ENCODE measurements at regions not wholly inside any gene's neighbourhood (a gene's known extent, or its start where the extent isn't known, plus 50 kb on each side); places are given as distances from the start of the nearest gene placed in this dataset.

- Histone ChIP-seq H3K9ac (ENCODE audit: low read length) (no peak overlapping the region), H3K4me2 (ENCODE audit: low read length) (no peak overlapping the region), H3K27ac (ENCODE audit: low read depth, low read length) (no peak overlapping the region), H3K4me3 (ENCODE audit: insufficient read depth, low read depth, low read length) (no peak overlapping the region), H3K4me1 (ENCODE audit: insufficient read depth, low read length) (no peaks in the 10 kb centered on the region), H2AFZ (ENCODE audit: low read depth, low read length) (no peak overlapping the region), H4K20me1 (ENCODE audit: insufficient read depth, low read length) (no peaks in the 10 kb centered on the region), H3K9me3 (ENCODE audit: insufficient read depth, low read depth, low read length) (peaks cover 13% of the 10 kb centered on the region), H3K79me2 (ENCODE audit: insufficient read depth, low read length) (no peaks in the 10 kb centered on the region), H3K27me3 (ENCODE audit: insufficient read depth, low read length) (no peaks in the 10 kb centered on the region), H3K36me3 (ENCODE audit: insufficient read depth, low read length) (no peaks in the 10 kb centered on the region)
- TF ChIP-seq EZH2 (IDR thresholded peaks at IDR 0.05; ENCODE audit: insufficient read depth, low read length) = no peak
- TF ChIP-seq, protein P1, sequence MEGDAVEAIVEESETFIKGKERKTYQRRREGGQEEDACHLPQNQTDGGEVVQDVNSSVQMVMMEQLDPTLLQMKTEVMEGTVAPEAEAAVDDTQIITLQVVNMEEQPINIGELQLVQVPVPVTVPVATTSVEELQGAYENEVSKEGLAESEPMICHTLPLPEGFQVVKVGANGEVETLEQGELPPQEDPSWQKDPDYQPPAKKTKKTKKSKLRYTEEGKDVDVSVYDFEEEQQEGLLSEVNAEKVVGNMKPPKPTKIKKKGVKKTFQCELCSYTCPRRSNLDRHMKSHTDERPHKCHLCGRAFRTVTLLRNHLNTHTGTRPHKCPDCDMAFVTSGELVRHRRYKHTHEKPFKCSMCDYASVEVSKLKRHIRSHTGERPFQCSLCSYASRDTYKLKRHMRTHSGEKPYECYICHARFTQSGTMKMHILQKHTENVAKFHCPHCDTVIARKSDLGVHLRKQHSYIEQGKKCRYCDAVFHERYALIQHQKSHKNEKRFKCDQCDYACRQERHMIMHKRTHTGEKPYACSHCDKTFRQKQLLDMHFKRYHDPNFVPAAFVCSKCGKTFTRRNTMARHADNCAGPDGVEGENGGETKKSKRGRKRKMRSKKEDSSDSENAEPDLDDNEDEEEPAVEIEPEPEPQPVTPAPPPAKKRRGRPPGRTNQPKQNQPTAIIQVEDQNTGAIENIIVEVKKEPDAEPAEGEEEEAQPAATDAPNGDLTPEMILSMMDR (IDR thresholded peaks at IDR 0.05; ENCODE audit: insufficient read depth, low read depth, low read length) = no peak
- no peak overlapping the region for H3K4me3 Mint-ChIP-seq (ENCODE audit: unreplicated experiment)
- peaks cover 5% of the 10 kb centered on the region for H3K9me3 Mint-ChIP-seq (ENCODE audit: unreplicated experiment)
- H3K36me3 Mint-ChIP-seq (ENCODE audit: low read depth, unreplicated experiment) = no peaks in the 10 kb centered on the region
- H3K4me1 Mint-ChIP-seq (ENCODE audit: low read depth, unreplicated experiment) = peaks cover 14% of the 10 kb centered on the region
- H3K27me3 Mint-ChIP-seq (ENCODE audit: low read depth, unreplicated experiment) = peaks cover 34% of the 10 kb centered on the region
- DNase-seq (ENCODE audit: low read depth) (no peak), FAIRE-seq (no peak)
- no peak overlapping the region for H3K27ac Mint-ChIP-seq (ENCODE audit: unreplicated experiment)
Measured at GRCh38 chr6:168838037-168838399, 397.0 kb downstream of the SMOC2 start.

DNA sequence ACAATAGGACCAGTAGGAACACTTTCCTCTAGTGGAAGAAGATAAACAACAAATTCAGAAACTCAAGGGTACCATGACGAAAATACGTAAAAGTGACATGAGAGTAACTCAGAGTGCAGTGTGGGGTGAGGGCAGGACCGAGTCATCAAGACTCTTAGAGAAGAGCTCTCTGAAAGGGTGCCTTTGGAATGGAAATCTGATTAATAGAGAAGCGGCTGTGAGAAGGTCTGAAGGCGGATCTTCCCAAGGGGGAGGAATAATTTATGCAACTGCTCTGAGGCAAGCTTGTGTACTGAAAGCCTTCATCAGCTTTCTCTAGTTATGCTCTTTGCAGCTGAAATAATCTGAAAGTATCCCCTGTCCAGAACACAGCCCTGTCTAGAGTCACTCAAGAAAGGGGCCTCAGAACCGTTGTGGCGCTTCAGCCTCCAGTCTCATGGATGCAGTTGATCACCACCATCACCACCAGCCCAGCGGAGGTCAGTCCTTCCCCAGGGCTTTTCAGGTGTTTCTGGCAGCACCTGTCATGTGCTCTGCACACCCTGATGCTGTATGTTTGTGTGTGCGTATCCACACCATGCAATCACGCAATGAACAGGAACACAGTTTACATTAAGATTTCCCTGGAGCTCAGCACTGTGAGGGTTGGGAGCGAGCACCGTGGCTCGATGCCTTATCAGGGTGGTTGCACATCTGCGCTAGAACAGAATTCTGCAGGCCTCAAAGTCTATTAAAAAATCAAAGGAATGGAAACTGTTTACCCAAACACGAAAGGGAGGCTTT is 396.5 kb downstream of the SMOC2 start:
- DNase-seq (ENCODE audit: low read depth) (no peak), FAIRE-seq (no peak)
- peaks cover 5% of the 10 kb centered on the region for H3K9me3 Mint-ChIP-seq (ENCODE audit: unreplicated experiment)
- H3K4me3 ChIP-seq (ENCODE audit: insufficient read depth, low read depth, low read length) = no peak overlapping the region
- H3K27ac ChIP-seq (ENCODE audit: low read depth, low read length) = no peak overlapping the region
- H3K4me1 Mint-ChIP-seq (ENCODE audit: low read depth, unreplicated experiment) = peaks cover 14% of the 10 kb centered on the region
- H4K20me1 ChIP-seq (ENCODE audit: insufficient read depth, low read length) = no peaks in the 10 kb centered on the region
- H3K27ac Mint-ChIP-seq (ENCODE audit: unreplicated experiment) = no peak overlapping the region
- no peak overlapping the region for H2AFZ ChIP-seq (ENCODE audit: low read depth, low read length)
- no peaks in the 10 kb centered on the region for H3K79me2 ChIP-seq (ENCODE audit: insufficient read depth, low read length)
- H3K4me2 ChIP-seq (ENCODE audit: low read length) = no peak overlapping the region
- no peaks in the 10 kb centered on the region for H3K36me3 ChIP-seq (ENCODE audit: insufficient read depth, low read length)
- no peaks in the 10 kb centered on the region for H3K4me1 ChIP-seq (ENCODE audit: insufficient read depth, low read length)
- H3K27me3 ChIP-seq (ENCODE audit: insufficient read depth, low read length) = no peaks in the 10 kb centered on the region
- H3K9ac ChIP-seq (ENCODE audit: low read length) = no peak overlapping the region
- H3K27me3 Mint-ChIP-seq (ENCODE audit: low read depth, unreplicated experiment) = peaks cover 31% of the 10 kb centered on the region
- no peak overlapping the region for H3K4me3 Mint-ChIP-seq (ENCODE audit: unreplicated experiment)
- peaks cover 12% of the 10 kb centered on the region for H3K9me3 ChIP-seq (ENCODE audit: insufficient read depth, low read depth, low read length)
- TF ChIP-seq, protein P1 (IDR thresholded peaks at IDR 0.05; ENCODE audit: insufficient read depth, low read depth, low read length) = no peak
- no peak for TF ChIP-seq EZH2 (IDR thresholded peaks at IDR 0.05; ENCODE audit: insufficient read depth, low read length)
- no peaks in the 10 kb centered on the region for H3K36me3 Mint-ChIP-seq (ENCODE audit: low read depth, unreplicated experiment)

DNA sequence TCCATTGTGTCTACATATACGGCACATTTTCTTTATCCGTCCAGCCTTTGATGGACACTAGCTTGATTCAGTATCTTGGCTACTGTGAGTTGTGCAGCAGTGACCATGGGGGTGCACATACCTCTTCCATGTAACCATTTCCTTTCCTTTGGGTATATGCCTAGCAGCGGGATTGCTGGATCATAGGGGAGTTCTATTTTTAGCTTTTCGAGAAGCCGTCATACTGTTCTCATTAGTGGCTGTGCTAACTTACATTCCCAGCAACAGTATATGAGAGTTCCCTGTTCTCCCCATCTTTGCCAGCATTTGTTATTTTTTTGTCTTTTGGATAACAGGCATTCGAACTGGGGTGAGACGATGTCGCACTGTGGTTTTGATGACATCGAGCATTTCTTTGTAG is 395.0 kb downstream of the SMOC2 start:
- TF ChIP-seq EZH2 (IDR thresholded peaks at IDR 0.05; ENCODE audit: insufficient read depth, low read length) = no peak
- TF ChIP-seq, protein P1 (IDR thresholded peaks at IDR 0.05; ENCODE audit: insufficient read depth, low read depth, low read length) = no peak
- Mint-ChIP-seq H3K27me3 (ENCODE audit: low read depth, unreplicated experiment) (peaks cover 22% of the 10 kb centered on the region), H3K36me3 (ENCODE audit: low read depth, unreplicated experiment) (no peaks in the 10 kb centered on the region), H3K4me1 (ENCODE audit: low read depth, unreplicated experiment) (peaks cover 14% of the 10 kb centered on the region), H3K9me3 (ENCODE audit: unreplicated experiment) (peaks cover 4% of the 10 kb centered on the region), H3K27ac (ENCODE audit: unreplicated experiment) (no peak overlapping the region), H3K4me3 (ENCODE audit: unreplicated experiment) (no peak overlapping the region)
- Histone ChIP-seq H3K79me2 (ENCODE audit: insufficient read depth, low read length) (no peaks in the 10 kb centered on the region), H3K27me3 (ENCODE audit: insufficient read depth, low read length) (no peaks in the 10 kb centered on the region), H3K4me1 (ENCODE audit: insufficient read depth, low read length) (no peaks in the 10 kb centered on the region), H3K9ac (ENCODE audit: low read length) (no peak overlapping the region), H3K9me3 (ENCODE audit: insufficient read depth, low read depth, low read length) (peaks cover 10% of the 10 kb centered on the region), H3K27ac (ENCODE audit: low read depth, low read length) (no peak overlapping the region), H3K4me2 (ENCODE audit: low read length) (no peak overlapping the region), H2AFZ (ENCODE audit: low read depth, low read length) (no peak overlapping the region), H3K4me3 (ENCODE audit: insufficient read depth, low read depth, low read length) (no peak overlapping the region), H4K20me1 (ENCODE audit: insufficient read depth, low read length) (no peaks in the 10 kb centered on the region), H3K36me3 (ENCODE audit: insufficient read depth, low read length) (no peaks in the 10 kb centered on the region)
- DNase-seq (ENCODE audit: low read depth) = no peak
- FAIRE-seq = no peak
